HG03457 (cell line): ENCODE measurements at regions not wholly inside any gene's neighbourhood (a gene's known extent, or its start where the extent isn't known, plus 50 kb on each side); places are given as distances from the start of the nearest gene placed in this dataset.
"Not testable (repeated sequence)": the region's sequence is repeated elsewhere in the genome, so short reads cannot be mapped to it uniquely, and the experiment has no call there.

ENCODE experiments used
- ATAC-seq: cut with Tn5 transposase; IDR thresholded peaks from one replicate; pipeline ENCODE4 v1.9.1; 2021; ENCODE audit warnings: moderate number of reproducible peaks; ENCODE audit not compliant: unreplicated experiment

DNA sequence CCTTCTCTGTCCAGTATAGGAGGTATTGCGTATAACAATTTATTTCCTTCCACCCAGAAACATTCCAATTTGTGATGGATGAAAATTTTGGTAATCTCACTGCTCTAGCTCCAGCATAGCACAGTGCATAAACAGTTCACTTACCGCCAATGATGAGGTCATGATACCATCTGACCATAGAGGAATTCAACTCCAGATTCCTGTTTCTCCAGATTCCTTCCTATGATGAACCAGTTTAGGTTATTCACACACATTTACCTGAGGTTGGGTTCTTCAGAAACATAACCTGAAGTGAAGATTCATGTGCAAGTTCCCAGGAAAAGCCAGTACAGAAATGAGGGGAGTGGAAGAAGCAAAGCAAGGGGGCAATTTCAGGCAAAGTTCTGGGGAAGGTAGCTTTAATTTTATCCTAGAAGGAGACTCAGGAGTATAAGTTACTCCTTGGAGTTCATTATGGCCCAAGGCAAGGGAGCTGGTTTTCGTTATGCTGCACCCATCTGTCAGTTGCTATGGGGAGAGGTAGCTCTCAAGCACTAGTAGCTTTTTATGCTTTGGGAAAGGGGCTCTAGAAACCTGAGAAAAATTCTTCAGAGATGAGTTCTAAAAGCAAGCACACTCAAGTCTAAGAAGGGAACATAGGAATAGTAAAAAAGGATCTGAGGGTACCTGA is 121.6 kb downstream of the CASP12 start:
- no peak for ATAC-seq

DNA sequence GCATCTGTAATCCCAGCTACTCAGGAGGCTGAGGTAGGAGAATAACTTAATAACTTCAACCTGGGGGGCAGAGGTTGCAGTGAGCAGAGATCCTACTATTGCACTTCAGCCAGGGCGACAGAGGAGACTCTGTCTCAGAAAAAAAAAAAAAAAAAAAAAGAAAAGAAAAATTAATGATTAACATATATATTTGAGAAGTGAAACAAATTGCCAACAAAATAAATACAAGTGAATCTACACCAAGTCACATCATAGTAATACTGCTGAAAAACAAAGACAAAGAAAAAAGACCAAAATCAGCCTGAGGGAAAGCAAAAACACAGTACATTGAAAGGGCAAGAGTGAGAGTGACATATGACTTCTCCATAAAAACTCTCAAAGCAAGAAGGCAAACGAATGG is 123.7 kb downstream of the CASP12 start:
- ATAC-seq: no peak

DNA sequence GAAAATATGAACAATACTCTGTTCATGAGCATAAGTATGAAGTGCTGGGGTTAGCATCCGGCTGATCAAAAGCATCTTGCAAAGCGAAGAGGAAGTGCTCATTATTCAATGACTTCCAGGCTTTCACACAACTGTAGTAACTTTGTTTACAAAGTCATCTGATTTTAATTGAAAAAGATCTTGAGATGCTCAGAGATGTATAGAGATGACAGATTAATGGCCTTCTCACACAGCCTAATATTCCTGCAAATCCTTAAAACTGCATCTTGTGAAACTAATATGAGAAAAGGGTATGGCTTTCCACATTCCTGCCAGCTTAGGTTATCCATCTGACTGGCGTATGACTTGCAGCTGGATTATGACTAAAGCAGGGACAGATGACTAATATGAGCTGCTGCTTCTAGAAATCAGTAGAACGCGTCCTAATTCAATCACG is 125.4 kb downstream of the CASP12 start:
- no peak for ATAC-seq

DNA sequence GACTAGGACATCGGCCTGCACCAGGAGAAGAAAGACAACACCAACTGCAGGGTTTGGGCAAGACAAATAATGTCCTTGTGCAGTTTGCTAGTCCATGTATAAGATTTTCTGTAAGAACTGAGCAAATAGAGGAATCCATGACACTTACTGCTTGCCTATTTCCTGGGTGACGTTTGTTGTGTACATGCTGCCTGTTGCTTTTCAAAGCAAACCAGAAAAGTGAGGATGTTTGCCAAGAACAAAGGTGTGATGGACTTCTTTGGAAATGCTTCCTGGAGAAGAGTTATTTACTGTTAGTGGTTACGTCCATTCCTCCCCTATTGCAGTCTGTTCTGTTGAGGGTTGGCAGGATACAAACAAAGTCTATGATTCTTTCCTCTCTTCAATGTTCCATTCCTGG is 126.5 kb downstream of the CASP12 start:
- no peak for ATAC-seq

DNA sequence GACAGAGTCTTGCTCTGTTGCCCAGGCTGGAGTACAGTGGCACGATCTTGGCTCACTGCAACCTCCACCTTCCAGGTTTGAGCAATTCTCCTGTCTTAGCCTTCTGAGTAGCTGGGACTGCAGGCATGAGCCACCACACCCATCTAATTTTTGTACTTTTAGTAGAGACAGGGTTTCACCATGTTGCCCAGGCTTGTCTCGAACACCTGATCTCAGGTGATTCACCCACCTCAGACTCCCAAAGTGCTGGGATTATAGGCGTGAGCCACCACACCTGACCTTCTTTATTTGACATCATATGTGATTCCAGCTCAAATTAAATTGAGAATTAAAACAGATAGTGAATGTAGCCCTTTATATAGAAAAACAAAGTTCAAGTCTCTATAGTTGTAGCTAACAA is 127.2 kb downstream of the CASP12 start:
- not testable (repeated sequence) for ATAC-seq

DNA sequence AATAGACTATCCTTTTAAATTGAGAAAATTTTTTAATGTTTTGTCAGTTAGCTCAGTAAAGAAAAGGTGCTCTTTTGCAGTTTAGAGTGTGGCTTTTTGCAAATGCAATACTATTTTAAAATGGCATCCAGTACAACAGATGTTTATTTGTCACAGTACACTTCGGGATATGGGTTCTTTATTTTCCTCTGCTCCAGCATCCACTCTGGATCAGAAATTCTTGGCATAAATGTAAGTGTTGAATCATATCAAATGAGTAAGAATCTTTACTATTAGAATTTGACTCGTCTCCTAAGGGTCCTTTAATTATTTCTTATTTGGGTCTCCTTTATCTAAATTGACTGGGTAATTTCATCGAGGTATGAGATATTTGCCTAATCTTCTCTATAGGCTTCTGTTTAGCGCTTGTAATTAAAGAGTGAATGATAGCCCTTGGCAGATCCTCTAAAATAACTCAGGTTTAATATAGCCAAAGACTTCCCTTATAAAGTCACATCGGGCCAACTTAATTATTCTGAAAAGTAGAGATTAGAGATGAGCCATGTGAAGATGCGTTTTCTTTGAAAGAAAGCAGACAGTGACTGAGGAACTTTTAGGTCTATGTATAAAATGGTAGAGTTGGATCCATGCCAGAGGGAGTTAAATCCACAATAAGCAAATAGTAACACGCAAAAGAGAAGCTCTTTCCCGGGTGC is 132.7 kb downstream of the CASP12 start:
- ATAC-seq: no peak

DNA sequence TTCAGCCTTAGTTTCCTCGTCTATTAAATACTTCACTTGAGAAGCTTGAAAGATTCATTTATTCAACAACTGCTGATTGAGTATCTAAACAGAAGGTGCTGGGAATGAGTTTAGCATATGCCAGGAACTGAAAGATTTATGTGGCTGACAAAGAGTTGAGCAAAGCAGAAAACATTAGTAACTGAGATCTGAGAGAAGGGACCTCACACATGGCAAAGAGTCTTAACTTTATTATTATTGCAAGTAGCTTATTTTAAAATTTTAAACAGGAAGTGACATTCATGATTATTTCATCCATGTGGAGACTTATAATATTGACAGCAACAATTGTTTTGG is 133.6 kb downstream of the CASP12 start:
- no peak for ATAC-seq

DNA sequence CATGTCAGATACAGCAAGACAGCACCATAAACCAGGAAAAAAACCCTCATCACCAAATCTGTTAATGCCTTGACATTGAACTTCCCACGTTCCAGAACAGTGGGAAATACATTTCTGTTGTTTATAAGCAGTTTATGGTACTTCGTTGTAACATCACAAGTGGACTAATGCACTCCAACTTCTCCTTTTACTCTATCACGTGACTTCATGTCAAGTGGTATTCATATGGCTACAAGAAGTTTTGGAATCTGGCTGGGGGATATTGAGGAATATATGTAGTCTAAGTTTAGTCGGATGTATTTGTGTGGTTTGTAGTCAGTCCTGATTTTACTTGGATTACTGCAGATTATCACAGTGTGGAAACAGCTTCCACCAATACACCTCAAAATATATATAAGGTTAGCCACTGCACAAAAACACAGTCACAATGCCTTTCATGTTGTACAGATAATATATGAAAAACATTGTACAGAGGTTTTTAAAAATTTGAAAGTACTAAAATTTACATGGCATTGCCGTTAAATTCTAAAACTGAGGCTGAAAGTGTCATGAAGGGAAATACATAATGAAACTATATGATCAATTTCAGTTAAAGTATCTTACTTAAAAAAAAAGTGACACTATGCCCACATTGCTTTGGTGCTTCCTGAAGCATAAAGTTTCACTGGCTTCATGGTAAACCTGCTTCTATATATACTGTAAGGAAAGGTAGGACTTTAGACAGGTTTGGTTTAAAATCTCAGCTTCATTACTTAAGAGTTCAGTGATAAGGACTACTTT is 134.1 kb downstream of the CASP12 start:
- no peak for ATAC-seq

DNA sequence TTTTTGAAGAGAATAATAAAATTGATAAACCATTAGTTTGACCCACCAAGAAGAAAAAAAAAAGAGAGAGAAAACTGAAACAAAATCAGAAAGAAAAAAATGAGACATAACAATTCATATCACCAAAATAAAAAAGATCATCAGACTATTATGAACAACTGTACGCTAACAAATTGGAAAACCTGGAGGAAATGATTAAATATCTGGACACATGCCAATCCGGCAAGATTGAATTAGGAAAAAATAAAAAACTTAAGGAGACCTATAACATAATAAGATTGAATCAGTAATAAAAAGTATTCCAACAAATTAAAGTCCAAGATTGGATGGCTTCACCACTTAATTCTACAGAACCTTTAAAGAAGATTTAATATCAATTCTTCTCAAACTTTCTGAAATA is 136.7 kb downstream of the CASP12 start:
- no peak for ATAC-seq

DNA sequence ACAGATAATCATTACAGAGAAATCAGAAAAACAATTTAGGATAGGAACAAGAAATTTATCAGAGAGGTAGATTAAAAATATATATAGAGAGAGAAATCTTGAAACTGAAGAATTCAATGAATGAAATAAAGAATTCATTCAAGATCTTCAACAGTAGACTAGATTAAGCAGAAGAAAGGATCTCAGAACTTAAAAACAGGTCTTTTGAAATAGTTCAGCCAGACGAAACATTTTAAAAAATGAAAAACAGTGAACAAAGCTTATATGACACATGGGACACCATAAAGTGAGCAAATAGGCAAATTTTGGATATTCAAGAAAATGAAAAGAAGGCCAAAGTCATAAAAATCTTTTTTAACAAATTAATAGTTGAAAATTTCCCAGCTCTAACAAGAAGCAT is 138.8 kb downstream of the CASP12 start:
- ATAC-seq: no peak

DNA sequence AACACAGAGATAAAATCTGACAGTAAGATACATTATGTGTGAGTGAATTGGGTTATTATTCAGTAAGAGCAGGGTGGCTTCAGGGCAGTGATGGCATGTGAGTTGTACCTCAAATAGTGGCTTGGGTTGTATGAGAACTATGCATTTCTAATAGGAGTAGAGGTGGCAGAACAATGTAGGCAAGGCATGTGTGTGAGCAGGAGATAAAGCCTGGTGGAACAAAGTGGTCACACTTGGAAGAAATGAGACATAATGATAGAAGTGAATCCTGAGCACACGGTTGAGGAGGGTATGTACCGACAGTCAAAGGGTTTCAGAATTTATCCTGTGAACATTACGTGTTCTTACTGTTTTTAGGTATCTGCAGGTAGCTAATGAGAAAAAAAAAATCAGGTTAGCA is 159.3 kb downstream of the CASP12 start:
- ATAC-seq: no peak

DNA sequence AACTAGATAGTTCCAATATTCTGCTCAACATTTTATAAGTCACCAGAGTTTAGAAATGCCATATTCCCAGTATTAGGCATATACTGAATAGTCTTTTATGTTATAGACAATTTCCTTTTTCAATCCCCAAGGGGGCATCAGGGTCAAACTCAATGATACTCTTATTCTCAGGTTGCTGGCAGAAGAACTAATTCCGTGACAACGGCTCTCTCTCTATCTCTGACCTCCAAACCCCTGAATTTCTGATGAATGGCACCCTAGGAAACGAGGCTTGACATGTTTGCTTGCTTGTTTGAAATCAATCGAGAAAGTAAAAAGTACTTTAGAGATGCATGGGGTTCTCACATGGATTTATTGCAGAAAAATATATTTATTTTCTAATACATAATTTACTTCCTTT is 160.1 kb downstream of the CASP12 start:
- no peak for ATAC-seq

DNA sequence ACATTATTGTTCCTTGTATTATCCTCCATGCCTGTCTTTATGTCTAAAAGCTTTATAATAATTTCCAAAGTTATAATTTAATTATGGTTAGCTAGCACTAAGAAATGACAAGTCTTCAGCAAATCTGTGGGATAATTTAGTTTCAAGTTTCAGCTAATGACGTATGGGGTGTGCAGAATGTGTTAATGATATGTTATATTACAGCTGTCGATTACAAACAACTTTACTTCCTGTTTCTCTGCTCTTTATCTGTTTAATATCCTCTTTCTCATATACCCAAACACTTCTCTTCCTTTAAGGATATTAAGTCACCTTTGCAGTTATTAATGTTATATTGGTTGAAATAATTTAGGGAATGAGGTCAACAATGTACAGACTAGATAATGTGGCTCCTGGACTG is 161.8 kb downstream of the CASP12 start:
- ATAC-seq: no peak

DNA sequence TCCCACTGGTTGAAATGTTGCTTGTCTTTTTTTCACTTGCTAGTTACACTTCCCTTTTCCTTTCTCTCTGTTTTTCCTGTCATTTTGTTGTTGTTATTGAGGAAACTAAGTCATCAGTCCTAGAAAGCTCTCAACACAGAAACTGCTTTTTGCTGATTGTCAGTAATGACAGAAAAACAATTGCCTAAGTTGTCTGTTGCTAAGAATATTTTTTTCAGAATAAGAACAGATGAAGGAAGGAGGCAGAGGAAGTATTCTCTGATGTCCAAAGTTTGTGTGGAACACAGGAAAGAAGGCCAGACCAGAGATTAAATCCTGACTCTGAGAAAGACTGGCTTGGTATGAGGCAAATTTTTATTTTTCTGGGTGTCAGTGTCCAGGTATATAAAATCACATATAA is 163.3 kb downstream of the CASP12 start:
- ATAC-seq: no peak

DNA sequence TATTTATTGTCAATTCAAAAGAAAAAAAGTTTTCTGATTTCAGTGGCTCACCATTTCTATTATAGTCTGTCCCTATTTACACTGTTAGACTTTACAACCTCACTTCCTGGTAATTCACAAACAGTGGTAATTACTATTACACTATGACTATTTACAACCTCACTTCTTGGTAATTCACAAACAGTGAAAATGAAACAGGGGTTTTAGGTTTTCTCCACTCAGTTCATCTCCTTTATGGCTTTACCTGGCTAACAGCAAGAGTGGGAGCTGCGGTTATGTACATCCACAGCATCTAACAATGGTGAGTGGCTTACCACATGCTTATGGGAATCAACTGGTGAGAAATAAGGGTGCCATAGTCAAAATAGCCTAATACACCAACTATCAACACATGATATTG is 166.4 kb downstream of the CASP12 start:
- no peak for ATAC-seq

DNA sequence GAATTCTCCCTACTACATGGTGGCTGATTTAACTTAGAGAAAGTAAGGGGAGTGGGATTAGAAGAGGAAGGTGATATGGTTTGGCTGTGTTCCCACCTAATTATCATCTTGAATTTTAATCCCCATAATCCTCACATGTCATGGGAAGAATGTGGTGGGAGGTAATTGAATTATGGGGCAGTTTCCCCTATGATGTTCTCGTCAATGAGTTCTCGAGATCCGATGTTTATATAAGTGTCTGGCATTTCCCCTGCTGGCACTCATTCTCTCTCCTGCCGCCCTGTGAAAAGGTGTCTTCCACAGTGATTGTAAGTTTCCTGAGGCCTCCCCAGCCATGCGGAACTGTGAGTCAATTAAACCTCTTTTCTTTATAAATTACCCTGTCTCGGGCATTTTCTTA is 169.3 kb downstream of the CASP12 start:
- ATAC-seq: no peak

DNA sequence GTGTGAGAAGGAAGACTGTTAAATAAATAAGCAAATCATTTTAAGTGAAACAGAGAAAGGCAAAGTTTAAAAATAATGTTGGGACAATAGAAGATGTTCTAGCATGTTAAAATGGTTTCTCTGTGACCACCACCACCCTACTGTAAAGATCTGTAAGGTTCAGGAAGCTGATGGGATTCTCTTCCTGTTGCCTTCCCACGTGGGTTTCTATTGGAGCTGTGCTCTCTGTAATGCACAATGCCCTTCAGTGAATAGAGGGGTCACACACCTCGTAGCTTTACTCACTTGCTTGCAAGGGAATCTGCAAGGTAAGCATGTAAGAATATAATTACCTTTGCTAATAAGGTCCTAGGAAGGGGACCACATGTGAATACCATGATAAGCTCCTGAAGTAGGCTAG is 170.5 kb downstream of the CASP12 start:
- no peak for ATAC-seq

DNA sequence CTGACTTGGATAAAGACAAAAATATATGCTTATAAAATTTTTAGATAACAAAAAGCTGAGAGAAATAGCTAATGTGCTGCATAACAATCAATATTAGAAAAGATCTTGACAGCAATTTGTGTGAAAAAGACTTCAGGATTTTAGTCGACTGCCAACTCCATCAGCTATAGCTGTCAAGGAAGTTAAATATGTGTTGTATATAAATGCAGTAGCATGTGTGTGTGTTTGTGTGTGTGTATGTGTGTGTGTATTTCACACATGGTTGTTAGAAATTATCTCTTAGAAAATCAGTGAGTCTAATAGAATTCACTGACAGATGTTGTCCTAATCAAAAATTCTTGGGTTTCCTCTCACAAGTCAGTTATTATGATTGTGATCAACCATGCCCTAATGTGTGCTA is 171.2 kb downstream of the CASP12 start:
- no peak for ATAC-seq

DNA sequence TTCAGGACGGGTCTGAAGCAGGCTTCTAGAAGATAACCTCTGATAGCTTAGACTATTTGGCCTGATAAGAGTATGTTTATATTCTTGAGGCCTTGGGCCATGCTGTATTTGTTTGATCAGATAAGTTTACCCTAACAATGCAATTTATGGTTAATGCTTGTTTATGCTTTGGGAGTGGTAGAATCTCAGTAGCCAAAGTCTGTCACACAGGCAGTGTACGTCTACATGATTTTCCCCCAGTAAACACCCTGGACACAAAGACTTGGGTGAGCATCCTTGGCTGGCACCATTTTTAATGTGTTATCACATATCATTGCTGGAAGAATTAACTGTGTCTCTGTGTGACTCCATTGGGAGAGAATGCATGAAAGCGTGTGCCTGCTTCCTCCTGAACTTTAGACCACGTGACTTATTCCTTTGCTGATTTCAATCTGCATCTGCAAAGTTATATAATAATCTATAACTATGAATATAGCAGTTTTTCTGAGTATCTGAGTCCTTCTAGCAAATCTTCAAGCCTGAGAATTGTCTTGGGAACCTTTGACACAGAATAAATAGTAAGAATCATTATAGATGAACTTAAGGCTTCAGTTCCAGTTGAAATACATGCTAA is 172.4 kb downstream of the CASP12 start:
- no peak for ATAC-seq

DNA sequence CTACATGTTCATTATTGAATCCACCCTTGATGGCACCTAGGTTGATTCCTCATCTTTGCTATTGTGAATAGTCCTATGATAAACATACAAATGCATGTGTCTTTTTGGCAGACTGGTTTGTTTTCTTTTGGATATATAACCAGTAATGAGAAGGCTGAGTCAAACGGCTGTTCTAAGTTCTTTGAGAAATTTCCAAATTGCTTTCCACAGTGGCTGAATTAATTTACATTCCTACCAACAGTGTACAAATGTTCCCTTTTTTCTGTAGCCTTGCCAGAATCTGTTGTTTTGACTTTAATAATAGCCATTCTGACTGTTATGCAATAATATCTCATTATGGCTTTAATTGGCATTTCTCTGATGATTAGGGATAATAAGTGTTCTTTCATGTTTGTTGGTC is 184.9 kb downstream of the CASP12 start:
- no peak for ATAC-seq

DNA sequence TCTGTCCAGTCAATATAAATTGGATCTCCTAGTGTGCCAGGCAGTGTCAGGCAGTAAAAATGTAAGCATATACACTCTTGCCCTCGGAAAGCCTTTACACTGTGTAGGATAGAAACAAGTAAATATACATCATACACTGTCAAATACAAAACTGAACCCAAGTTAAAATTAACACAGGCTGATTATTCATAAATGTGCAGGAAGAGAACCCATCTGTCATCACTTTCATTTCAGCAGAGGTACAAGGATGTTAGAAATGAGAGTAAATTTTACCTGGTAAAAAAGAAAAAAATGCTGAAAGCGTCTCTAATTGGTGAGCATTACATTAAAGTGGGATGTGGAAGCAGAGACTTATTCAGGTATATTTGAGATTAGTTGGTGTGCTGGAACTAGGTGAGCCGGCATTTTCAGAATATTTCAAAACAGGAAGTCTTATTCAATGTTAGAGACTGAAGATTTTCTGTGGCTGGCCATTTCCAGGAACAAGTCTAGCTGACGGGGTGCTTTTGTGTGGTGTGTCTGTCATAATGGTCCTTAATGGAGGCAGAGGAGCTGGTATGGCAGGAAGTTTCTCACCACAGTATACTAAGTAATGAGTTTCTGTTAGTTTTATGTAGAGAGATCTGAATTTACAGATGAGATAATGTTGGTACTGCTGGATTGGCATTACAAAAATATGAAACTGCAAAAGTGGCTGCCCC is 192.6 kb downstream of the CASP12 start:
- peak; percentile 99 for ATAC-seq
